HepG2 (cell line): ENCODE measurements at regions not wholly inside any gene's neighbourhood (a gene's known extent, or its start where the extent isn't known, plus 50 kb on each side); places are given as distances from the start of the nearest gene placed in this dataset.
A peak's percentile ranks its signal among the peaks of the same experiment; 100 is the strongest.
"Not testable (repeated sequence)": the region's sequence is repeated elsewhere in the genome, so short reads cannot be mapped to it uniquely, and the experiment has no call there.

ENCODE experiments used
- ATAC-seq: fragments of 200-7000 bp; cut with Tn5 transposase; 3 replicates; pipeline ENCODE4 v1.9.1; 2020; ENCODE audit warnings: mild to moderate bottlenecking, moderate library complexity
- BruUV-seq: library from RNA; stranded (reverse); fragments of 400-500 nt; replicated peaks from 2 replicates; lab custom pipeline; 2021; lab: Mats Ljungman, UMichigan
- CTCF ChIA-PET: fragments of 300-600 bp; formaldehyde crosslinking; extraction: SDS; loops from one replicate; lab custom pipeline; 2021; ENCODE audit warnings: low total read pairs, inconsistent platforms, low intra/inter-chr PET ratio; lab: Yijun Ruan, JAX
- POLR2A ChIA-PET: fragments of 350-600 bp; sonication (Branson Sonifier 250); formaldehyde crosslinking; loops from one replicate; lab custom pipeline; 2020; ENCODE audit warnings: antibody characterized with exemption, inconsistent platforms; lab: Yijun Ruan, JAX
- DNase-seq: peaks from one replicate; pipeline ENCODE4 v3.0.0-alpha.2; 2015; ENCODE audit warnings: low spot score
- FAIRE-seq: peaks from 3 replicates; lab custom pipeline; 2011; peaks lifted over from hg19 to GRCh38; lab: Jason Lieb, UNC
- H2AFZ ChIP-seq: one replicate; pipeline ENCODE4 v1.6.1; 2011; ENCODE audit warnings: low read length, inconsistent platforms
- H3K27ac ChIP-seq: fragments of 300-600 bp; 3 replicates; pipeline ENCODE4 v1.8.0; 2011; ENCODE audit warnings: mixed run types, mild to moderate bottlenecking, mixed read lengths, low read length, inconsistent platforms; ENCODE audit not compliant: insufficient read depth; ENCODE audit errors: extremely low read length
- H3K27me3 ChIP-seq, 2 experiments: fragments of 200-600 bp in 1 of 2; 2 replicates in 1 of 2; 3 replicates in 1 of 2; pipeline versions ENCODE4 v1.6.0 to v1.8.0; 2011; ENCODE audit warnings: low read length in 2 of 2, mild to moderate bottlenecking in 2 of 2, moderate library complexity in 2 of 2, inconsistent platforms in 1 of 2; ENCODE audit not compliant: insufficient read depth in 2 of 2, control insufficient read depth in 1 of 2
- H3K36me3 ChIP-seq, 2 experiments: fragments of 200-600 bp in 1 of 2; replicated peaks in 1 of 2; 2 replicates in 1 of 2; 3 replicates in 1 of 2; pipeline versions ENCODE4 v1.5.1 to v1.8.0; 2011; ENCODE audit warnings: low read length in 2 of 2, inconsistent platforms in 1 of 2; ENCODE audit not compliant: insufficient read depth in 2 of 2, control insufficient read depth in 1 of 2
- H3K4me1 ChIP-seq: 2 replicates; pipeline ENCODE4 v1.5.1; 2012; ENCODE audit warnings: low read length, inconsistent platforms; ENCODE audit not compliant: insufficient read depth
- H3K4me2 ChIP-seq: 2 replicates; pipeline ENCODE4 v1.6.0; 2011; ENCODE audit warnings: low read depth, low read length, inconsistent platforms
- H3K4me3 ChIP-seq, 3 experiments: fragments of 200-600 bp in 1 of 3; sonication (generic), shearing (Covaris generic) in 1 of 3; replicated peaks in 1 of 3; 2 replicates each; pipeline ENCODE4 v1.5.1; 2011 to 2016; ENCODE audit warnings: low read length in 3 of 3, inconsistent platforms in 2 of 3, low read depth in 2 of 3, mild to moderate bottlenecking in 2 of 3, control low read depth in 1 of 3, mixed read lengths in 1 of 3; ENCODE audit not compliant: insufficient read depth in 1 of 3
- H3K79me2 ChIP-seq: one replicate; pipeline ENCODE4 v1.6.1; 2011; ENCODE audit warnings: low read length, inconsistent platforms; ENCODE audit not compliant: insufficient read depth
- H3K9ac ChIP-seq: 2 replicates; pipeline ENCODE4 v1.6.0; 2011; ENCODE audit warnings: mild to moderate bottlenecking, low read depth, low read length, inconsistent platforms; ENCODE audit not compliant: insufficient read depth
- H3K9me3 ChIP-seq: 2 replicates; pipeline ENCODE4 v1.5.1; 2012; ENCODE audit warnings: mild to moderate bottlenecking, low read length
- H4K20me1 ChIP-seq: 2 replicates; pipeline ENCODE4 v1.6.0; 2011; ENCODE audit warnings: inconsistent platforms, mild to moderate bottlenecking, low read length, moderate library complexity; ENCODE audit not compliant: insufficient read depth
- ZNF10 ChIP-seq: sonication (generic); formaldehyde crosslinking; IDR thresholded peaks from 2 replicates; pipeline ENCODE4 v1.4.0; 2020; ENCODE audit warnings: mild to moderate bottlenecking, low read depth, missing genetic modification reagents, borderline replicate concordance
- ZNF12 ChIP-seq: sonication (generic); formaldehyde crosslinking; IDR thresholded peaks from 2 replicates; pipeline ENCODE4 v1.5.0; 2020; ENCODE audit warnings: missing genetic modification reagents
- WGBS: methylation state at CpG from one replicate; pipeline ENCODE4 v1.1.6; 2017; ENCODE audit warnings: low lambda C conversion rate; 5-methylcytosine and 5-hydroxymethylcytosine counted together
- in situ Hi-C: cut with HindIII; loops from 2 replicates; pipeline ENCODE4 v1.10.0; 2017; ENCODE audit warnings: low pct_unique_long_range_greater_than_20kb; ENCODE audit not compliant: extremely low pct_ligation_motif_present
- intact Hi-C: fragments of 100-400 bp; cut with micrococcal nuclease; formaldehyde crosslinking; loops from one replicate; pipeline ENCODE4 v1.10.0; 2022; ENCODE audit not compliant: unreplicated experiment
- TF ChIP-seq, protein P1 (sequence below): sonication (generic); formaldehyde crosslinking; IDR thresholded peaks from 2 replicates; pipeline ENCODE4 v1.8.1; 2023; ENCODE audit warnings: missing genetic modification reagents, inconsistent platforms, borderline replicate concordance

DNA sequence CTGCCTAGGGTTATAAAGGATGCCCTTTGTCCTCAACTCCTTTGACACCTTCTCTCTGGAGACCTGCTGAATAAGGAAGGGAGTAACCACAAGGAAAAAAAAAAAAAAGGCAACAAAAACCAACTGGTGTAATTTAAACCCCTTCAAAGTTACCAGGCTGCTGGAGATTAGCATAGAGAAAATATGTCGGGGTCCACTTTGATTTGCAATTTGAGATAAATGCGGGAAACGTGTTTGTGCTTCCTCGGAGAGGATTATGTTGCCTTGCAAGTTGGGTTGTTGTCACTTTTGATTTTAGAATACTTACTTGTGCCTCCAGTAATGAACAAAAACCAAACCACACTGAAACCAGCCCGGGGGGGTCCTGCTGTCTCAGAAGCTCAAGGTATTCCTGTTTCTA lies 200.2 kb upstream of the MYL2 start:
- DNase-seq (no peak), ATAC-seq (no peak), FAIRE-seq (no peak)
- H3K4me3 ChIP-seq = no peak overlapping the region
- no TSS peak for BruUV-seq
- CTCF ChIA-PET = no interaction called here
- H3K36me3 ChIP-seq = no peaks in the 10 kb centered on the region
- no peak for TF ChIP-seq ZNF10 (CRISPR knock-in tag)
- POLR2A ChIA-PET = no interaction called here
- no peaks in the 10 kb centered on the region for H3K9me3 ChIP-seq
- in situ Hi-C loops = no loop called here
- no peak overlapping the region for H3K27ac ChIP-seq
- 24% methylated on average over 5 of the region's 5 CpGs for WGBS
- H4K20me1 ChIP-seq = no peaks in the 10 kb centered on the region
- no peaks in the 10 kb centered on the region for H3K79me2 ChIP-seq
- no peak overlapping the region for H3K9ac ChIP-seq
- peaks cover 0 to 12% of the 10 kb centered on the region in 2 experiments; a peak in 3 of 5 replicates for H3K27me3 ChIP-seq
- no peak overlapping the region for H2AFZ ChIP-seq
- no peak overlapping the region for H3K4me2 ChIP-seq
- intact Hi-C loops = no loop called here
- no peaks in the 10 kb centered on the region for H3K4me1 ChIP-seq

DNA sequence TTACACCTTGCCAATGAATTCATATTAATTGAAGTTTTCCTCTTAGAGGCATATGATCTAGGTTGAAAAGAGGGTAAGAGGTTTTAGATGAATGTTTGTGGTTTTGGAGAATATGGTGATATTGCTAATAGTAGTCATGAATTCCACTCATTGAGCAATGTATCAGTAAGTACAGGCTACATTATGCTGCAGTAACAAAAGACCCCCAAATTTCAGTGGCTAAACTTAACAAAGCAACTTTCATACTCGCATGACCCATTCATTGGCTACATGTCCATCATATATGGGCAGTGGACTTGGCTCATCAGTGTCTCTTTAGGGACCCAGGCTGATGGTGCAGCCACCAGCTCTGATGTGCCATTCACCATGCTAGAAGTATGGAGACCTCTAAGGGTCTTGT lies 196.6 kb upstream of the MYL2 start:
- Histone ChIP-seq H3K4me2 (no peak overlapping the region), H3K9me3 (no peaks in the 10 kb centered on the region), H3K27ac (no peak overlapping the region), H3K9ac (no peak overlapping the region), H4K20me1 (no peaks in the 10 kb centered on the region)
- in situ Hi-C loops = no loop called here
- FAIRE-seq = no peak
- WGBS = no CpG with 5 or more reads among the region's 1 CpG
- intact Hi-C loops = no loop called here
- no peak for ATAC-seq
- TF ChIP-seq, protein P1, sequence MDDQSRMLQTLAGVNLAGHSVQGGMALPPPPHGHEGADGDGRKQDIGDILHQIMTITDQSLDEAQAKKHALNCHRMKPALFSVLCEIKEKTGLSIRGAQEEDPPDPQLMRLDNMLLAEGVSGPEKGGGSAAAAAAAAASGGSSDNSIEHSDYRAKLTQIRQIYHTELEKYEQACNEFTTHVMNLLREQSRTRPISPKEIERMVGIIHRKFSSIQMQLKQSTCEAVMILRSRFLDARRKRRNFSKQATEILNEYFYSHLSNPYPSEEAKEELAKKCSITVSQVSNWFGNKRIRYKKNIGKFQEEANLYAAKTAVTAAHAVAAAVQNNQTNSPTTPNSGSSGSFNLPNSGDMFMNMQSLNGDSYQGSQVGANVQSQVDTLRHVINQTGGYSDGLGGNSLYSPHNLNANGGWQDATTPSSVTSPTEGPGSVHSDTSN (CRISPR knock-in tag) = no peak
- peak; percentile 88 for TF ChIP-seq ZNF12 (CRISPR knock-in tag)
- TF ChIP-seq, all 625 proteins: peak for 1
- DNase-seq = no peak
- H3K4me1 ChIP-seq = no peaks in the 10 kb centered on the region
- H3K79me2 ChIP-seq = no peaks in the 10 kb centered on the region
- H2AFZ ChIP-seq = no peak overlapping the region
- H3K36me3 ChIP-seq = no peaks in the 10 kb centered on the region
- H3K4me3 ChIP-seq = no peak overlapping the region
- ChIA-PET POLR2A (no interaction called here), CTCF (no interaction called here)
- H3K27me3 ChIP-seq = peaks cover 0 to 10% of the 10 kb centered on the region in 2 experiments; a peak in 2 of 5 replicates
- no TSS peak for BruUV-seq

DNA sequence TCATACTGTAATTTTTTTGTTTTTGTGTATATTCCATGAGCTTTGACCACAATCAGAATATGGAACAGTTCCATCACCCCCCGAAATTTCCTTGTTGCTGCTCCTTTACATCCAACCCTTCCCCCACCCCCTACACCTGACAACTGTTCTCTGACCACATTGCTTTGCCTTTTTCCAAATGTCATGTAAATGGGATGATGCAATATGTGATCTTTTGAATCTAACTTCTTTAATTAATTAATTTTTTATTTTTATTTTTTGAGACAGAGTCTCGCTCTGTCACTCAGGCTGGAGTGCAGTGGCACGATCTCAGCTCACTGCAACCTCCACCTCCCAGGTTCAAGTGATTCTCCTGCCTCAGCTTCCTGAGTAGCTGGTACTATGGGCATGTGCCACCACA lies 192.9 kb upstream of the MYL2 start:
- H3K36me3 ChIP-seq, FAIRE-seq, H3K9me3 ChIP-seq, in situ Hi-C loops, H3K79me2 ChIP-seq, POLR2A ChIA-PET, intact Hi-C loops, H3K4me1 ChIP-seq, H2AFZ ChIP-seq, H3K27ac ChIP-seq, H3K4me3 ChIP-seq, ATAC-seq, BruUV-seq, DNase-seq, H3K27me3 ChIP-seq, H4K20me1 ChIP-seq, H3K4me2 ChIP-seq, CTCF ChIA-PET, H3K9ac ChIP-seq: not testable (repeated sequence)
- WGBS = 5% methylated on average over 3 of the region's 3 CpGs
